ENCODE measurements at regions not wholly inside any gene's neighbourhood (a gene's known extent, or its start where the extent isn't known, plus 50 kb on each side); places are given as distances from the start of the nearest gene placed in this dataset.
"Not testable (repeated sequence)": the region's sequence is repeated elsewhere in the genome, so short reads cannot be mapped to it uniquely, and the experiment has no call there.

DNA sequence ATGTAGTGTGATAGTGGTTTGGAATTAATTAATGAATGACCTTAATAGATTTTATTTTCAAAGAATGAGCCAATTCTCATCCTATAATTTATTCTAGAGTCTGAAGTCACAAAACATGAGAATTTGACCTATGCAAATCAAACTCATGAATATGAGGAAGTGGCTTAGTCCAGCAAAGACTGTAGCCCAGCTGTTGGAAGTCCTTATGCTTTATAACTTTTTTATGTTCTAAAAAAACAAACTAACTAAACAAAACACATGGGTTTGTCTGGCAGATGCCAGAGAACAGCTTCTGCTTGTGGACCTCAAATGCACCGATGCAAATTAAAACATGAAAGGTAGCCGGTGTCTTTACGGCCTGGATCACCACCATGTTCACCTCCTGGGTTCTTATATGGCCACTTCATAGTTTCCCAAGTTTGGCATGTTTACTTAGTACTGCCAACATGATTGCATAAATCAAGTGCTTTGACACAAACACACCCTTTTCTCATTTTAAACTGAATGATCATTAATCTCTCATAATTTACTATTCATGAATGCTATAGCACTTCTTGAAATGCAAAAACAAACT is 277.4 kb downstream of the PAPSS1 start:
- H3K9me3 ChIP-seq = no peaks in the 10 kb centered on the region
- TF ChIP-seq POLR2AphosphoS5 (IDR thresholded peaks at IDR 0.05) (no peak), POLR2A (IDR thresholded peaks at IDR 0.05) (no peak), EP300 (IDR thresholded peaks at IDR 0.05) (no peak)
- TF ChIP-seq, protein P1, sequence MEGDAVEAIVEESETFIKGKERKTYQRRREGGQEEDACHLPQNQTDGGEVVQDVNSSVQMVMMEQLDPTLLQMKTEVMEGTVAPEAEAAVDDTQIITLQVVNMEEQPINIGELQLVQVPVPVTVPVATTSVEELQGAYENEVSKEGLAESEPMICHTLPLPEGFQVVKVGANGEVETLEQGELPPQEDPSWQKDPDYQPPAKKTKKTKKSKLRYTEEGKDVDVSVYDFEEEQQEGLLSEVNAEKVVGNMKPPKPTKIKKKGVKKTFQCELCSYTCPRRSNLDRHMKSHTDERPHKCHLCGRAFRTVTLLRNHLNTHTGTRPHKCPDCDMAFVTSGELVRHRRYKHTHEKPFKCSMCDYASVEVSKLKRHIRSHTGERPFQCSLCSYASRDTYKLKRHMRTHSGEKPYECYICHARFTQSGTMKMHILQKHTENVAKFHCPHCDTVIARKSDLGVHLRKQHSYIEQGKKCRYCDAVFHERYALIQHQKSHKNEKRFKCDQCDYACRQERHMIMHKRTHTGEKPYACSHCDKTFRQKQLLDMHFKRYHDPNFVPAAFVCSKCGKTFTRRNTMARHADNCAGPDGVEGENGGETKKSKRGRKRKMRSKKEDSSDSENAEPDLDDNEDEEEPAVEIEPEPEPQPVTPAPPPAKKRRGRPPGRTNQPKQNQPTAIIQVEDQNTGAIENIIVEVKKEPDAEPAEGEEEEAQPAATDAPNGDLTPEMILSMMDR (IDR thresholded peaks at IDR 0.05) = no peak
- 56 to 74% methylated on average over 3 of the region's 3 CpGs for WGBS, 2 donors (ENCODE audit: low coverage in 1 of 2)
- H3K27me3 ChIP-seq = no peaks in the 10 kb centered on the region
- H3K27ac ChIP-seq = no peak overlapping the region
- no peaks in the 10 kb centered on the region for H3K4me1 ChIP-seq
- no peak for ATAC-seq
- no peaks in the 10 kb centered on the region for H3K36me3 ChIP-seq
- H3K4me3 ChIP-seq = no peak overlapping the region

DNA sequence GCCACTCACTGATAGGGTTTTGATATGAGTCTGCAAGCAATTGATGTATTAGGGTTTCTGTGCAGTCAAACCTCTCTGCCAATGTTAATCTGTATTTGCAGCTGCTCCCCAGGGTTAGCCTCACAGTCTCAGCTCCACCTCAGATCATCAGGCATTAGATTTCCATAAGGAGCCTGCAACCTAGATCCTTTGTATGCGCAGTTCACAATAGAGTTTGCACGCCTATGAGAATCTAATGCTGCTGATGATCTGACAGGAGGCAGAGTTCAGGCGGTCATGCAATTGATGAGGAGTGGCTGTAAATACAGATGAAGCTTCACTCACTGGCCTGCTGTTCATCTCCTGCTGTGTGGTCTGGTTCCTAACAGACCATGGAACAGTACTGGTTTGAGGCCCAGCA is 280.6 kb downstream of the PAPSS1 start:
- Histone ChIP-seq H3K4me1 (no peaks in the 10 kb centered on the region), H3K27me3 (no peaks in the 10 kb centered on the region), H3K36me3 (no peaks in the 10 kb centered on the region), H3K9me3 (no peaks in the 10 kb centered on the region), H3K4me3 (no peak overlapping the region), H3K27ac (no peak overlapping the region)
- WGBS, 2 donors (ENCODE audit: low coverage in 1 of 2) = 94% methylated on average over 3 of the region's 3 CpGs; no CpG with 5 or more reads in 1 of the 2 donors
- ATAC-seq = no peak
- TF ChIP-seq, protein P1 (IDR thresholded peaks at IDR 0.05) = no peak
- TF ChIP-seq POLR2AphosphoS5 (IDR thresholded peaks at IDR 0.05) (no peak), EP300 (IDR thresholded peaks at IDR 0.05) (no peak), POLR2A (IDR thresholded peaks at IDR 0.05) (no peak)

DNA sequence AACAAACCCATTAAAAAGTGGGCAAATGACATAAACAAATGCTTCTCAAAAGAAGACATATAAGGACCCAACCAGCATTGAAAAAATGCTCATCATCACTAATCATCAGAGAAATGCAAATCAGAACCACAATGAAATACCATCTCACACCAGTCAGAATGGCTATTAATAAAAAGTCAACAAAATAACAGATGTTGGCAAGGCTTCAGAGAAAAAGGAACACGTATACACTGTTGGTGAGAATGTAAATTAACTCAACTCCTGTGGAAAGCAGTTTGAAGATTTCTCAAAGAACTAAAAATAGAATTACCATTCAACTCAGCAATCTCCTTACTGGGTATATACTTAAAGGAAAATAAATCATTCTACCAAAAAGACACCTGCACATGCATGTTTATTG is 283.6 kb downstream of the PAPSS1 start:
- H3K4me1 ChIP-seq, ATAC-seq, H3K4me3 ChIP-seq, H3K27me3 ChIP-seq, H3K9me3 ChIP-seq, H3K36me3 ChIP-seq, H3K27ac ChIP-seq: not testable (repeated sequence)
- WGBS, 2 donors (ENCODE audit: low coverage in 1 of 2) = 22 to 29% methylated on average over 1 of the region's 1 CpG

DNA sequence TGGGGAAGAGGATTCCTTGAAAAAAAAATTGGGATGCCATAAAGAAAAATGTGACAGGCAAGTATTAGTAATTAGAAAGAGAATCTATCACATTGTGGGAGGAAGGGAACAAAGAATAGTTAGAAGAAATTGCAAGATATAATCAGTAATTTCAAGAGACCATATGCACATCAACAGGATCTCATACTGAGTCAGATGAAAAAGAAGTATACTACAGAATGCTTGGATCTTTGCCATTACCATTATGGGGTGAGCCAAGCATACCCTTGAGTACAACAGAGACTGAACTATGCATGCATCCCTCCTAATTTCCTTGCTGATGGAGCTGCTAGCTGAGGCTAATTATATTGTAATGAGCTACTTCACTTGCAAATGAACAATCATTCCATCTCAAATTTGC is 287.6 kb downstream of the PAPSS1 start:
- Histone ChIP-seq H3K4me1 (no peaks in the 10 kb centered on the region), H3K9me3 (no peaks in the 10 kb centered on the region), H3K27ac (no peak overlapping the region), H3K4me3 (no peak overlapping the region), H3K36me3 (no peaks in the 10 kb centered on the region), H3K27me3 (no peaks in the 10 kb centered on the region)
- TF ChIP-seq, protein P1 (IDR thresholded peaks at IDR 0.05) = no peak
- TF ChIP-seq POLR2A (IDR thresholded peaks at IDR 0.05) (no peak), EP300 (IDR thresholded peaks at IDR 0.05) (no peak), POLR2AphosphoS5 (IDR thresholded peaks at IDR 0.05) (no peak)
- ATAC-seq = no peak

DNA sequence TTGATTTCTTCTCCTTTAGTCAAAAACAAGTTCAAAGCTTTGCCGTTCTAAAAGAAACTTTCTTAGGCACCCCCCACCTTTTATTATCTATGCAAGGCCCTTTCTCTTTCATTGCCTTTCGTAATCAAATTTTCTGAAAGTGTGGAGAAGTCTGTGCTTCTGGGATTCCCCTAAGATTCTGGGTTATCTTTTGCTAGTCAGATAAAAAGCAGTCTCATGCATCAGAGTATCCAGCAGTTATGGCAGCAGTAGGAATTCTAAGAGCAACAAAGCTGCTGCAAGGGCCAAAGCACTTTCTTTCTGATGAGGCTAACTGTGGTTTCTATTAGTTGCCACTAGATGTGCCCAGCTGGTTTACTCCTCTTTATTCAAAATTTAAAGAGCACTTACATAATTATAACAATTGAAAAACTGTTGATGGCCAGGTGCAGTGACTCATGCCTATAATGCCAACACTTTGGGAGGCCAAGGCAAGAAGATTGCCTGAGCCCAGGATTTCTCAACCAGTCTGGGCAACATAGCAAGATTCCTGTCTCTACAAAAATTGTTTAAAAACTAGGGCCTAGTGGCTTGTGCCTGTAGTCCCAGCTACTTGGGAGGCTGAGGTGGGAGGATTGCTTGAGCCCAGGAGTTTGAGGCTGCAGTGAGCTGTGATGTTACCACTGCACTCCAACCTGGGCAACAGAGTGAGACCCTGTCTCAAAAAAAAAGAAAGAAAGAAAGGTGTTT is 296.2 kb downstream of the PAPSS1 start:
- no peak for ATAC-seq
- Histone ChIP-seq H3K36me3 (no peaks in the 10 kb centered on the region), H3K9me3 (no peaks in the 10 kb centered on the region), H3K4me1 (no peaks in the 10 kb centered on the region), H3K4me3 (no peak overlapping the region), H3K27me3 (no peaks in the 10 kb centered on the region), H3K27ac (no peak overlapping the region)
- WGBS, 2 donors (ENCODE audit: low coverage in 1 of 2) = 83 to 100% methylated on average over 2 of the region's 2 CpGs
- TF ChIP-seq EP300 (IDR thresholded peaks at IDR 0.05) (no peak), POLR2AphosphoS5 (IDR thresholded peaks at IDR 0.05) (no peak)

DNA sequence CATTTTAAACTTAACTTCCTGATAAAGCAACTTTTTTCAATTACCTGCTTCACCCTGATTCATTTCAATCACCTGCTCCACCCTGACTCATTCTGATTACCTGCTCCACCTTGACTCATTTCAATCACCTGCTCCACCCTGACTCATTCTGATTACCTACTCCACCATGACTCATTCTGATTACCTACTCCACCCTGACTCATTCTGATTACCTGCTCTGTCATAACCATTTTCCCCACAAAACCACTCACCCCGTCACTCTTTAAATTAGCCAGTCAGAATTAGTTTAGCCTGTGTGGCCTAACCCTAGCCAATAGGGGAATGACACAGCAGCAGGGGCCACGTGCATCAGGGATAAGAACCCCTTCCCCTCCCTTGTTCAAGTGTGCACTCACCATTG is 300.5 kb downstream of the PAPSS1 start:
- not testable (repeated sequence) for H3K9me3 ChIP-seq, H3K27me3 ChIP-seq, H3K27ac ChIP-seq, H3K4me3 ChIP-seq, H3K36me3 ChIP-seq, H3K4me1 ChIP-seq, ATAC-seq
- WGBS, 2 donors (ENCODE audit: low coverage in 1 of 2) = 60 to 61% methylated on average over 1 to 2 of the region's 2 CpGs
